ENCODE measurements at regions not wholly inside any gene's neighbourhood (a gene's known extent, or its start where the extent isn't known, plus 50 kb on each side); places are given as distances from the start of the nearest gene placed in this dataset.

- DNase-seq, result no peak
- Histone ChIP-seq H3K9me3 (no peaks in the 10 kb centered on the region), H3K4me3 (replicated peaks in 1 of 3) (no peak overlapping the region), H3K36me3 (no peaks in the 10 kb centered on the region), H3K4me1 (no peaks in the 10 kb centered on the region), H3K27me3 (no peaks in the 10 kb centered on the region), H3K27ac (no peak overlapping the region)
- intact Hi-C loops (cut with DNase I), result no loop called here
- WGBS, 2 donors, result 34 to 72% methylated on average over 8 to 12 of the region's 12 CpGs
- no peak for TF ChIP-seq POLR2A (IDR thresholded peaks at IDR 0.05)
- TF ChIP-seq CTCF (IDR thresholded peaks at IDR 0.05), result no peak
Observed at GRCh38 chr16:88289968-88290401, 92.8 kb upstream of the ZNF469 start.

GRCh38 chr16:88290850-88291830, 91.6 kb upstream of the ZNF469 start:
- no peak overlapping the region for H3K4me3 ChIP-seq (replicated peaks in 1 of 3)
- no peaks in the 10 kb centered on the region for H3K4me1 ChIP-seq
- no peaks in the 10 kb centered on the region for H3K27me3 ChIP-seq
- intact Hi-C loops (cut with DNase I), result no loop called here
- no peaks in the 10 kb centered on the region for H3K36me3 ChIP-seq
- no peaks in the 10 kb centered on the region for H3K9me3 ChIP-seq
- H3K27ac ChIP-seq, result no peak overlapping the region
- no peak for TF ChIP-seq POLR2A (IDR thresholded peaks at IDR 0.05)
- TF ChIP-seq CTCF (IDR thresholded peaks at IDR 0.05), result no peak
- 85 to 86% methylated on average over 28 of the region's 28 CpGs for WGBS, 2 donors
- DNase-seq, result no peak

GRCh38 chr16:88292007-88292970, 90.5 kb upstream of the ZNF469 start:
- intact Hi-C loops (cut with DNase I), result no loop called here
- TF ChIP-seq POLR2A (IDR thresholded peaks at IDR 0.05) (no peak), CTCF (IDR thresholded peaks at IDR 0.05) (no peak)
- no peak overlapping the region for H3K27ac ChIP-seq

GRCh38 chr16:88293097-88293496, 89.7 kb upstream of the ZNF469 start:
- no peaks in the 10 kb centered on the region for H3K4me1 ChIP-seq
- 92% methylated on average over 4 of the region's 4 CpGs for WGBS, 2 donors

More at GRCh38 chr16:88292007-88292970, 90.5 kb upstream of the ZNF469 start:
- H3K4me3 ChIP-seq (replicated peaks in 1 of 3), result no peak overlapping the region
- DNase-seq, result no peak
- H3K9me3 ChIP-seq, result no peaks in the 10 kb centered on the region
- no peaks in the 10 kb centered on the region for H3K27me3 ChIP-seq
- WGBS, 2 donors, result 87 to 88% methylated on average over 18 to 19 of the region's 19 CpGs
- no peaks in the 10 kb centered on the region for H3K4me1 ChIP-seq
- no peaks in the 10 kb centered on the region for H3K36me3 ChIP-seq

More at GRCh38 chr16:88293097-88293496, 89.7 kb upstream of the ZNF469 start:
- intact Hi-C loops (cut with DNase I), result no loop called here
- H3K27ac ChIP-seq, result no peak overlapping the region
- no peaks in the 10 kb centered on the region for H3K27me3 ChIP-seq
- no peak for TF ChIP-seq POLR2A (IDR thresholded peaks at IDR 0.05)
- TF ChIP-seq CTCF (IDR thresholded peaks at IDR 0.05), result no peak
- DNase-seq, result no peak
- no peak overlapping the region for H3K4me3 ChIP-seq (replicated peaks in 1 of 3)
- no peaks in the 10 kb centered on the region for H3K9me3 ChIP-seq
- no peaks in the 10 kb centered on the region for H3K36me3 ChIP-seq
